ENCODE measurements at regions not wholly inside any gene's neighbourhood (a gene's known extent, or its start where the extent isn't known, plus 50 kb on each side); places are given as distances from the start of the nearest gene placed in this dataset.

- ChIA-PET CTCF (interaction anchor here (1.3 kb wide), 1 partner anchor 21 kb away, joined by 3 read pairs; no protein-coding TSS in a partner anchor), POLR2A (interaction anchor here (1.5 kb wide), 1 partner anchor 28 kb away, joined by 4 read pairs; no protein-coding TSS in a partner anchor)
- TF ChIP-seq ELF4 (IDR thresholded peaks at IDR 0.05) (no peak), SP1 (IDR thresholded peaks at IDR 0.05) (no peak), LEF1 (IDR thresholded peaks at IDR 0.05; ENCODE audit: borderline replicate concordance) (no peak), SUZ12 (IDR thresholded peaks at IDR 0.05) (no peak), TARDBP (IDR thresholded peaks at IDR 0.05) (no peak), HDGF (IDR thresholded peaks at IDR 0.05; ENCODE audit: borderline replicate concordance) (no peak)
- DNase-seq (ENCODE audit: extremely low spot score) = no peak
Observed at GRCh38 chr1:228865627-228866330, 130.5 kb downstream of the RHOU start.

- ChIA-PET CTCF (no interaction called here), POLR2A (interaction anchor here (1.5 kb wide), 1 partner anchor 28 kb away, joined by 4 read pairs; no protein-coding TSS in a partner anchor)
- DNase-seq (ENCODE audit: extremely low spot score) = no peak
- TF ChIP-seq HDGF (IDR thresholded peaks at IDR 0.05; ENCODE audit: borderline replicate concordance) (0 out of 2 replicates have a peak, but pooled peaks have one; percentile 74), TARDBP (IDR thresholded peaks at IDR 0.05) (no peak)
Observed at GRCh38 chr1:228866468-228866867, 131.2 kb downstream of the RHOU start.

- peak; percentile 71 for DNase-seq (ENCODE audit: extremely low spot score)
- TF ChIP-seq ELF4 (IDR thresholded peaks at IDR 0.05) = no peak
- peak; percentile 59 for TF ChIP-seq PKNOX1 (IDR thresholded peaks at IDR 0.05)
- TF ChIP-seq TARDBP (IDR thresholded peaks at IDR 0.05) = no peak
- TF ChIP-seq SP1 (IDR thresholded peaks at IDR 0.05) = no peak
- peak; percentile 70; the same call in 1 of the 2 replicates for TF ChIP-seq L3MBTL2 (conservative IDR thresholded peaks at IDR 0.05)
- no peak for TF ChIP-seq NFRKB (IDR thresholded peaks at IDR 0.05)
- peak; percentile 12; the same call in 1 of the 2 replicates for TF ChIP-seq CTBP1 (IDR thresholded peaks at IDR 0.05; ENCODE audit: borderline replicate concordance)
- no peak for TF ChIP-seq ZNF384 (IDR thresholded peaks at IDR 0.05)
- ChIA-PET POLR2A (no interaction called here), CTCF (no interaction called here)
Observed at GRCh38 chr1:228867108-228867950, 132.1 kb downstream of the RHOU start.

GRCh38 chr1:228867951-228868730 is 132.9 kb downstream of the RHOU start:
- ChIA-PET POLR2A (interaction anchor here (0.5 kb wide), 1 partner anchor 120 kb away, joined by 3 read pairs; no protein-coding TSS in a partner anchor), CTCF (no interaction called here)
- DNase-seq (ENCODE audit: extremely low spot score) = no peak
- TF ChIP-seq L3MBTL2 (conservative IDR thresholded peaks at IDR 0.05) (no peak), TARDBP (IDR thresholded peaks at IDR 0.05) (no peak)

- POLR2A ChIA-PET = interaction anchor here (0.5 kb wide), 1 partner anchor 121 kb away, joined by 3 read pairs; no protein-coding TSS in a partner anchor
- no peak for DNase-seq (ENCODE audit: extremely low spot score)
- TF ChIP-seq CTBP1 (IDR thresholded peaks at IDR 0.05; ENCODE audit: borderline replicate concordance) = no peak
- TF ChIP-seq FOXM1 (IDR thresholded peaks at IDR 0.05; ENCODE audit: borderline replicate concordance) = no peak
- TF ChIP-seq ARNT (IDR thresholded peaks at IDR 0.05) = no peak
- TF ChIP-seq ELF4 (IDR thresholded peaks at IDR 0.05) = no peak
- TF ChIP-seq LEF1 (IDR thresholded peaks at IDR 0.05; ENCODE audit: borderline replicate concordance) = no peak
- no peak for TF ChIP-seq PKNOX1 (IDR thresholded peaks at IDR 0.05)
- no peak for TF ChIP-seq SP1 (IDR thresholded peaks at IDR 0.05)
- no peak for TF ChIP-seq NFRKB (IDR thresholded peaks at IDR 0.05)
- TF ChIP-seq L3MBTL2 (conservative IDR thresholded peaks at IDR 0.05) = no peak
- no peak for TF ChIP-seq FOXA1 (IDR thresholded peaks at IDR 0.05)
- TF ChIP-seq TARDBP (IDR thresholded peaks at IDR 0.05) = no peak
- TF ChIP-seq ZNF384 (IDR thresholded peaks at IDR 0.05) = no peak
- no peak for TF ChIP-seq SUZ12 (IDR thresholded peaks at IDR 0.05)
- TF ChIP-seq FOXK2 (IDR thresholded peaks at IDR 0.05) = no peak
- no peak for TF ChIP-seq HDGF (IDR thresholded peaks at IDR 0.05; ENCODE audit: borderline replicate concordance)
- TF ChIP-seq BHLHE40 (IDR thresholded peaks at IDR 0.05; ENCODE audit: borderline replicate concordance) = no peak
- CTCF ChIA-PET = no interaction called here
Observed at GRCh38 chr1:228868731-228869024, 133.4 kb downstream of the RHOU start.

GRCh38 chr1:228869312-228869824 is 134.1 kb downstream of the RHOU start:
- DNase-seq (ENCODE audit: extremely low spot score) = no peak
- TF ChIP-seq ZNF384 (IDR thresholded peaks at IDR 0.05) = no peak
- no peak for TF ChIP-seq CTBP1 (IDR thresholded peaks at IDR 0.05; ENCODE audit: borderline replicate concordance)
- TF ChIP-seq ARNT (IDR thresholded peaks at IDR 0.05) = no peak
- no peak for TF ChIP-seq SP1 (IDR thresholded peaks at IDR 0.05)
- TF ChIP-seq FOXM1 (IDR thresholded peaks at IDR 0.05; ENCODE audit: borderline replicate concordance) = no peak
- TF ChIP-seq SUZ12 (IDR thresholded peaks at IDR 0.05) = no peak
- TF ChIP-seq FOXA1 (IDR thresholded peaks at IDR 0.05) = no peak
- no peak for TF ChIP-seq HDGF (IDR thresholded peaks at IDR 0.05; ENCODE audit: borderline replicate concordance)
- no peak for TF ChIP-seq NFRKB (IDR thresholded peaks at IDR 0.05)
- TF ChIP-seq FOXK2 (IDR thresholded peaks at IDR 0.05) = no peak
- no peak for TF ChIP-seq ELF4 (IDR thresholded peaks at IDR 0.05)
- TF ChIP-seq BHLHE40 (IDR thresholded peaks at IDR 0.05; ENCODE audit: borderline replicate concordance) = no peak
- no peak for TF ChIP-seq LEF1 (IDR thresholded peaks at IDR 0.05; ENCODE audit: borderline replicate concordance)
- no peak for TF ChIP-seq L3MBTL2 (conservative IDR thresholded peaks at IDR 0.05)
- no peak for TF ChIP-seq TARDBP (IDR thresholded peaks at IDR 0.05)
- no peak for TF ChIP-seq PKNOX1 (IDR thresholded peaks at IDR 0.05)
- CTCF ChIA-PET = no interaction called here
- POLR2A ChIA-PET = interaction anchor here (1.8 kb wide), 1 partner anchor 12 kb away, joined by 4 read pairs; no protein-coding TSS in a partner anchor
